GM10266 (cell line): ENCODE measurements at regions not wholly inside any gene's neighbourhood (a gene's known extent, or its start where the extent isn't known, plus 50 kb on each side); places are given as distances from the start of the nearest gene placed in this dataset.

ENCODE experiments used
- DNase-seq: peaks from one replicate; pipeline ENCODE4 v3.0.0; 2012; ENCODE audit errors: extremely low spot score
- CTCF ChIP-seq: IDR thresholded peaks from 2 replicates; pipeline ENCODE4 v1.5.1; 2012; ENCODE audit warnings: mild to moderate bottlenecking, low read depth; ENCODE audit not compliant: control insufficient read depth, insufficient read depth; ENCODE audit errors: missing control alignments

GRCh38 chr7:40945788-40946187 is 757.1 kb downstream of the INHBA start:
- no peak for DNase-seq
- no peak for TF ChIP-seq CTCF

- TF ChIP-seq CTCF = no peak
- no peak for DNase-seq
These were observed 757.8 kb downstream of the INHBA start for GRCh38 chr7:40944981-40945585.

GRCh38 chr7:40937879-40938278 is 765.0 kb downstream of the INHBA start:
- DNase-seq = no peak
- no peak for TF ChIP-seq CTCF

- DNase-seq = no peak
- no peak for TF ChIP-seq CTCF
These were observed 767.5 kb downstream of the INHBA start for GRCh38 chr7:40935435-40935834.

- DNase-seq = no peak
- TF ChIP-seq CTCF = no peak
These were observed 779.3 kb downstream of the INHBA start for GRCh38 chr7:40923626-40924025.

GRCh38 chr7:40922316-40922670 is 780.6 kb downstream of the INHBA start:
- DNase-seq = no peak

GRCh38 chr7:40921589-40922315 is 781.1 kb downstream of the INHBA start:
- TF ChIP-seq CTCF = no peak
- DNase-seq = no peak

More at GRCh38 chr7:40922316-40922670, 780.6 kb downstream of the INHBA start:
- TF ChIP-seq CTCF = no peak
